Left cardiac atrium (tissue), 4 donors: ENCODE measurements at regions not wholly inside any gene's neighbourhood (a gene's known extent, or its start where the extent isn't known, plus 50 kb on each side); places are given as distances from the start of the nearest gene placed in this dataset.
A peak's percentile ranks its signal among the peaks of the same experiment; 100 is the strongest.

Source experiments
- ATAC-seq, 2 donors: fragments of 200-7000 bp; cut with Tn5 transposase; one replicate each; pipeline ENCODE4 v1.9.1; 2020; ENCODE audit warnings: mild to moderate bottlenecking in 2 of 2, moderate library complexity in 2 of 2
- DNase-seq: peaks from one replicate; pipeline ENCODE4 v3.0.0-alpha.2; 2020
- intact Hi-C, 2 donors: fragments of 100-400 bp; cut with DNase I; formaldehyde crosslinking; loops; one replicate each; pipeline versions ENCODE4 v1.14.1 to v1.15.1; 2022 to 2023
- donor health status: DM: no; HTN: yes; CAD: no.
- donor health status: DM: no; HTN: yes; CAD: no; lungs with severe emphysema.
- donor health status: DM: yes; HTN: yes; CAD: no.
- donor health status: Dilated cardiomyopathy.

DNA sequence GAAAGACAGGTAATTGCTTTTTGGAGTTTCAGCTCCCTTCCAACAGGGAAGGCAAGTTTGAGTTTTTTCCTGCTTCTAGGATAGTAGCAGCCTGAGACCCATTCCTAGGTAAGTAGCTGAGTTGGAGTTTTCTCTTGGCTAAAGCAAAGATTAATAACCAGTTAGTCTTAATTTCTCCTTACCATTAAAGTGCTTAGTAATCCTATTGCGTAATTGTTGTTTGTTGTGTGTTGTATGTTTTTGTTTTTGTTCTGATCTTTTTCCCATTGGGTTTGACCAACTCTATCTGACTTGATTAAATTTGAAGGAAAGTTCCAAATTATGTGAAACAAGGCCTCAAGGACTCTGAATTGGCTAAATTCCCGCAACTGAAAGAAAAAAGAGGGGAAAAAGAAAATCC lies 83.5 kb downstream of the TBX22 start:
- ATAC-seq (no peak), DNase-seq (no peak)
- intact Hi-C loops: no loop called here

DNA sequence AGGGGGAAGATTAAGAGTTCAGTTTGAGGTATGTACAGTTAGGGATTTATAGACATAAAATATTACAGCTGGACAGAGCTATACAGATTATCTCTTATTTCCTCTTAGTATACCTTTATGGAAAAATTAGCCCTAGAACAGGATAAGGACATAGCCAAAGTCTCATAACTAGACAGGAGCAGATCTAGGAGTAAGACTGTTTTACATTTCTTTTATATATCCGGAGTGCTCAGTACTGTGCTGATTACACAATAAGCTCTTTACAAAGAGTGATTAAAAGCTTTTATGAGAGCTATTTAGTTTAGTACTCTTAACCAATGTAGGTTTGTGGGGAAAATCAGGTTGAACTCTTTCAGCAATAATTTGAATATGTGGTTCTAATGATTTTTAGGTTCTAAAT lies 105.8 kb downstream of the TBX22 start:
- intact Hi-C loops: no loop called here
- ATAC-seq (no peak), DNase-seq (no peak)

DNA sequence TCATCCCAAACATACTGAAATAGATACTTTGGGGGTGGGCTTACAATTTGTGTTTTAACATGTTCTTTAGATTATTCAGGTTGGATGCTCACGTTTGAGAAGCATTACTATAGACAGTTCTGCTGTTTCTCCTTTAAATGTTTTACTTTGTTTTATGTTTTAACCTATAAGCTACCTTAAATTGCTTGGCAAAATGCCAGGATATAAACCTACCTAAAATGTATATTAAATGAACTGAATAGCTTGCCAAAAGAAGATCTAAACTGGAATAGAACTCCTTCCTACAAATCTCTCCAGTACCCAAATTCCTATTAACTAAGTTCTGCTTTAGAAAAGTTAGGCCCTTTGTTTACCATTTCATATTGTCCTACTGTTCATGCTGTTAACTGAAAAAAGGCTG lies 124.4 kb downstream of the TBX22 start:
- no peak for DNase-seq
- ATAC-seq: no peak
- intact Hi-C loops: no loop called here

DNA sequence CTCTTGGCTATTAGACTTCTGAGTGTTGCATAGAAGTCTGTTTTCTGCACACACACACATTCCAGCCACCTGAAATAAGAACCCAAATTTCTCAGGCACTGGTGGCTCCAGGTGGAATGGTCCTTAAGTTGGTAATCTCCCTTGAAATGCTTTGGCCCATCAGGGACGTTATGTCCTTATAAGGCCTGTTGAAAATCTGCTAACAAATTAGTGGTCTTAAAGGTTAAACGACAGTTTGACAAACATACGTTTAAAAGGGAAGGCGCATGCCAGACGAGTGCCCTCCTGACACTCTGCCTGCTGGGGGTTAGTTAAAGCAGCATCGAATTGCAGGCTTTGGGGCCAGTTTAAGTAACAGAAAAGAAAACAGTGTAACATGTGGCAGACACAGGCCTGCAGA lies 125.0 kb downstream of the TBX22 start:
- intact Hi-C loops: no loop called here
- ATAC-seq: no peak
- DNase-seq: no peak

DNA sequence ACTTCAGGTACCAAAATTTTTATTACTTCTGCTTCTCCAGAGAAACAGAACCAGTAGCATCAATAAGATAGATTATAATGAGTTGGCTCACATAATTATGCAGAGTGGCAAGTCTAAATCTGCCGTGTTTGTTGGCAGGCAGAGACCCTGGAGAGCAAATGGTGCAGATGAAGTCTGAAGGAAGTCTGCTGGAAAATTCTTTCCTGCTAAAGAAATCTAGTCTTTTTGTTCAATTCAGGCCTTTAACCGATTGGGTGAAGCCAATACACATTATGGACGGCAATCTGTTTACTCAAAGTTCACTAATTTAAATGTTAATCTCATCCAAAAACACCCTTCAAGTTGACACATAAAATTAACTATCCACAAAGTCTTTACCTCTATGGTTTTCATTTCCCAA lies 156.0 kb downstream of the TBX22 start:
- ATAC-seq (no peak), DNase-seq (no peak)
- intact Hi-C loops: no loop called here

DNA sequence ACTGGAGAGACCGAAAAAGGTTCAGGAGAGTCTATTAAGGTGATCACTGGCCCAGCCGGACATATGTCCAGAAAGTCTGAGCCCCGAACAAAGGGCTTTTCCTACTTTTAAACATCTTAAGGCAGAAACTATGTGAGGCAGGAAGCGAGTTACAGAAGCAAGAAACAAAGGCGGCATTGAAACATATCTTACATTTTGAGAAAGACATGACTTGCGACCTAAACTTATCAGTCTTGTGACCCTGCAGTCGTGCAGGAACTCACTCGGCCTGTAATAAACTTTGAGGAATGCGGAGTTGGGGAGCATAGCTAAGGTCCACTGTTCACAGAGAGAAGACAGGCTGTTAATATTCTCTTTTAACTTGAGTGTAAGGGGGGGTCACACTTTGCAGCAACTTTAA lies 158.7 kb downstream of the TBX22 start:
- ATAC-seq (no peak), DNase-seq (no peak)
- intact Hi-C loops: no loop called here

DNA sequence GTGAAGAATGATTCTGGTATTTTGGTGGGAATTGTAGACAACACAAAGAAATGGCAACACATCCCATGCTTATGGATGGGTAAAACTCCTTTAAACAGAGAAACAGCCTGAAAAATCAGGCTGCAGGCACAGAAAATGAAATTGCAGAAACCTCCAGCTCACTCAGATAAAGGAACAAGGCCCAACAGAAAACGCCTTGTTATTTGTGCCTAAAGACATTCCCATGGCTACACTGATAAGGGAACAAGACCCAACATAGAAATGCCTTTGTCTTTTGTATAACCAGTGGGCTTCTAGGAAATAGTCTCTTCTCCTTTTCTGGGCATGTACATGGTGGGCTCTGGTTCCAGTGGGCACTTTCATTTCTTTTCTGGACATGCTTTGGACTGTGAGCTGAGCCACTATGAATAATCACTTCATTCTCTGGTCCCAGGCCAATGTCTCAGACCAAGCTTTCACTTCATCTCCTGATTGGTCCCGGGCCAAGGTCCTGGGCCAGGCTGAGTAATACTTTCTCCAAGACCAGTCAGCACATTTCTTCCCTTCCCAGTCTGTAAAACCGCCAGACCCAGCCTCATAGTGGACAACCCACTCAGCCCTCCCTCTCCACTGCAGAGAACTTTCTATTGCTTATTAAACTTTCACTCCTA lies 160.5 kb downstream of the TBX22 start:
- peak; percentile 73 for DNase-seq
- ATAC-seq: peak; percentile 78 to 87
- intact Hi-C loops: no loop called here

DNA sequence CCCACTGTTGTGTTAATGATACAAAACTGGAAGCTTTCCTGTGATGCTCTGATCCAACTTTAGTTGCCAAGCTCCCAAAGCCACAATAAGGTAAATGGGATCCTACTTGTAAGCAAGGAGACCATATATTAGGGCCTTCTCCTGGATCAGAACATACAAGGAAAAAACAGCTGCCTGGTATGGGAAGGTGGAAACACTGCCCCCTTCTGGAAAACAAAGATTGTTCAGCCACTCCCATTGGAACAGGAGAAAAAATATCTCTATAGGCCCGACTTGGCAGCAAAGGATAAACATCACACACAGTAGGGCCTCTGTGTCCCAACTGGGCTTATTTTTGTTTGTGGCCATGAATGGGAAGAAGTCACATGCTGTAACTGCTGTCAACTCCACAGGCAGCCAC lies 166.5 kb downstream of the TBX22 start:
- intact Hi-C loops: no loop called here
- no peak for DNase-seq
- ATAC-seq: no peak

DNA sequence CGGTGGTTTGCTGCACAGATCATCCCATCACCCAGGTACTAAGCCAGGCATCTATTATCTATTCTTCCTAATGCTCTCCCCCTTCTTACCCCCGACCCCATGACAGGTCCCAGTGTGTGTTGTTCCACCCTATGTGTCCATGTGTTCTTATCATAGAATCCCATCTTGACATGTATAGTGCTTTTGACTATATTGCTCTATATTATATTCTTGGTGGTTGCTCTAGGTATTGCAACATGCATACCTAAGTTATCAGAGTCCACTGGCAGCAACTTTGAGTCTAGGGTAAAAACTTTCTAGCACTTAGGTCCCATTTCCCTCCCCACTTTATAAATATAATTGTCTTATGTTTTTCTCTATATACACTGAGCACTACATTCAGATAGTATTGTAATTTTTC lies 170.3 kb downstream of the TBX22 start:
- intact Hi-C loops: no loop called here
- ATAC-seq (no peak), DNase-seq (no peak)

DNA sequence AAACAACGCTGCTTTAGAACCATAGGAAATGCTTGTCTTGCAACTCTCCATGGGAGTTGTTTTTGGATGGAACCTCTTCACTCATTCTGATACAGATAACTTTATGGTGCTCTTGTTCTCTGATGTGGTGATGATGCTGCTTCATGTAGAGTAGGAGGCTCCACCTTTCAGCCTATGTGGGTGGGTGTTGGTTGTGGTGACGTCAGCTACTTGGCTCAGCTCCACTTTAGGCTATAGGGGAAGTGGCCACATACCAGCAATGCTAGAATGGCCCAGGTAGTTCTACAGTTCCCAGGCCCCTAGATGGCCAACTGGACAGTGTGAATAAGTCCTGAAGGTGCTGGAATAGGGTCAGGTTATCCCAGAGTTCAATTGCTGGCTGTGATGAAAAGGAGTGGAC lies 192.1 kb downstream of the TBX22 start:
- ATAC-seq: no peak
- no peak for DNase-seq
- intact Hi-C loops: no loop called here

DNA sequence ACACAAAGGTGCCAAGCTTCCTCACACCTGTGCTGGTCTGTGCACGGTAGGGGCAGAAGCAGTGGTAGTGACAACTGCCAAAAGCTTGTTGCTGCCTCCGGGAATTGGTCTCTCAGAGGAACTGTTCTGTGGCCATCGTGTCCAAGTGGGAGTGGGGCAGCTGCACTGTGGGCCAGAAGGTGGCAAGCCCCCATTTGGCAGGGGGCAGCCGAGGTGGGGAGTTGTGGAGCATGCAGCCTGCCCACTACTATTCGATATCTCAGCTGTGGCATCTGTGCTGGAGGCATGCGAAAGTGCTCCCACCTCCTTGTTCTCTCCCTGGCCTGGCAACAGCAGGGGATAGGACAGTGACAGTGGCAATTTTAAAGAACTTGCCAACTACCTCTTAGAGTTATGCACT lies 192.8 kb downstream of the TBX22 start:
- no peak for DNase-seq
- intact Hi-C loops: no loop called here
- no peak for ATAC-seq

DNA sequence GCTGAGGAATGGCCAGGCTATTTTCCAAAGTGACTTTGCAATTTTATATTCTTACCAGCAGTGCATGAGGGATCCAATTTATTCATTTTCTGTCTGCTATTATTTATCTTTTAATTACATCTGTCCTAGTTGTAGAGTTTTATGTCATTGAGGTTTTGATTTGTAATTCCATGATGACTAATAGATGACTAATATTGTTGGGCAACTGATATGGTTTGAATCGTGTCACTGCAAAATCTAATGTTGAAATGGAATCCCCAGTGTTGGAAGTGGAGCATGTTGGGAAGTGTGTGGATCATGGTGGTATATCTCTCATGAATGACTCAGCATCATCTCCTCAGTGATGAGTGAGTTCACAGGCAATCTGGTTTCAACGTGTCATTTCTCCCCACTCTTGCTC lies 201.5 kb downstream of the TBX22 start:
- no peak for DNase-seq
- intact Hi-C loops: no loop called here
- ATAC-seq: no peak

DNA sequence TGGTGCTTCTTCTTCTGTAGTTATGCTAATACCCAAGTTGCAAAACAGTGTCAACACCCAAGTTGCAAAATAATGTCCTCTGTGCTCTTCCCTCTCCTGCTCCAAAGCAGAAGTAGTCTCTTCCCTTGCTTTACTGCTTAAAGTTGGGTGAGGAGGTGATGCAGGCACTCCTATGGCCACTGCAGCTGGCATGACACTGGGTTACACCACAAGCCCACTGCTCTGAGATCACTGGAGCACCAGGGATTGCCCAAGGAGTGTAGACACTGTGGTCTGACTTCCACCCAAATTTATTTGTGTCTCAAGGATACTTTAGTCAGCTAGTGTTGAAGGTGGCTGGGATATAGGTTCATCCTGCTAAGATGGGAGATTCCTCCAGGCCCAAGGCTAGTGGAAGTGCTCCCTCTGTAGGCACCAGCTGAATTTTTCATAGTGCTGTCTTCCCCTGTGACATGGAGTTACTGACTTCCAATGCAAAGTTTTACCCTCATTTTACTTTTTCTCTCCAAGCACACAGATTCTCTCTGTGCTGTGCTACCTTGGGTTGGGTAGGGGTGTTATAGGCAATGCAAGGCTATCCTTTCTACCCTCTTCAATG lies 196.2 kb upstream of the TENT5D start:
- DNase-seq (no peak), ATAC-seq (no peak)
- intact Hi-C loops: no loop called here

DNA sequence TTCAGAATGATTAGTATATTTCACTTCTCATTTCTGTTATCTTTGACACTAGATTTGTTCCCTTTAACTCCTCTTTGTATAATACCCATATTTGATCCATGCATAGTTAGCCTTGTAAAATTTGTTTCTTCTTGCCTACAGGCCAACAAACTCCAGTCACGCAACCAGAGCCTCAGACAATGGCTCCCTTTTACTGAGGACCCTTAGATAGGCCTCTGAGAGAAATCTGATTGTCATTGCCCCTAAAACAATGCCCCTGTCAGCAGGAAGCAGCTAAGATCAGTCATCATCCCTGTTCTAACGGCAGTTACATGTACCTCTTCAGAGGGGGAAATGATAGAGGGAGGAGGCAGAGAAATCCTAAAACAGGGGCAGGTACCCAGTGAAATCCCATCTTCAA lies 190.6 kb upstream of the TENT5D start:
- ATAC-seq (no peak), DNase-seq (no peak)
- intact Hi-C loops: no loop called here

DNA sequence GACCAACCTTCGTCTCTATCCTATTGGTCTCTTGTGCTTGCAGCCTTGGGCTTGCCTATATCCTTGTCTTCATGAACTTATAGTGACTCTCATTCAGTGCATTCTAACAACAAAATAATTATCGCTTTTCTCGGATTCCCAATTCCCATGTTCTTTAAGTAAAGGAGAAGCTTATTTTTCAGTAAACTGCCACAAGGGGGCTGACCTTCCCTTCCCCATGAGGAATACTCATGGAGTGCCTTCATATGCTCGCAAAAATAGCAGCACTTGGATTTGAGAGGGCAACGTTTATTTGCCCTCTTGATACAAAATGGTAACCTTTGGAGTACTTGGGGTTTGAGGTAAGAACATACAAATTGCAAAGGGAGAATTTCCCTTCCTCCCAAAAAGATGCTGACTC lies 183.2 kb upstream of the TENT5D start:
- intact Hi-C loops: no loop called here

DNA sequence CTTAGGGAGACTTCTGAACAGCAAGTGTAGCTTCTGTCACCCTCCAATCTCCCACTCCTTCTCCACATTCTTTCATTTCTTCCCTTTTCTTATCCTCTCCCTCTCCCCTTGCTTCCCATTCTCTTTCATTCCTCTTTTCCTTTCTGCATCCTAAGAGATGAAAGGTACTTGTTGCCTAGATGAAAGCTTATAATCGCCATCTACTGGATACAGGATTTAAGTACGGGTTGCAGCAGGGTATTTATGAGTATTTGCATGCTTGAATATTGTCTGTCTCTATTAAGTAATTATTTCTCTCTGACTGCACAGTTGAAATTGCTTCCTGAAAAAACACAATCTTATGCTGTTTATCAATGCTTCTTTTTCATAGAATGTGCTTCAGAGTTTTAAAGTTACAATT lies 174.0 kb upstream of the TENT5D start:
- DNase-seq: no peak
- no peak for ATAC-seq
- intact Hi-C loops: no loop called here

More for the DNA sequence above, 183.2 kb upstream of the TENT5D start:
- ATAC-seq: no peak
- no peak for DNase-seq

DNA sequence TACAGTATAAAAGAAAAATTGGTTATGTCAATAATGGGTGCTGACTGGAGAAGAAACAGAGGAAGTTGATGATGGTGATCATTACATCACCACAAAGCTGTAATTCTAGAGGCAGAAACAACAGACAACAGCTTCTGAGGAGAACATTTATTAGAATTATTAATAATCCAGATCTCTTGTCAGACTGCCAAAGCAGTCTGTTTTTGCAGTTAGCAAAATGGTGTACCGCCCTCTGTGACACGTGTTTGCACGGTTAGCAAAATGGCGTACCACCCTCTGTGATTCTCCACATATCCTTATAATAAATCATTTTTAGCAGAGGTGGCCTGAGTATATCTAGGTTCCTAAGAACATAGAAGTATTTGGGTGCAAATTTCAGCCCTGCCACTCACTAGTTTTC lies 154.0 kb upstream of the TENT5D start:
- ATAC-seq (no peak), DNase-seq (no peak)
- intact Hi-C loops: no loop called here

DNA sequence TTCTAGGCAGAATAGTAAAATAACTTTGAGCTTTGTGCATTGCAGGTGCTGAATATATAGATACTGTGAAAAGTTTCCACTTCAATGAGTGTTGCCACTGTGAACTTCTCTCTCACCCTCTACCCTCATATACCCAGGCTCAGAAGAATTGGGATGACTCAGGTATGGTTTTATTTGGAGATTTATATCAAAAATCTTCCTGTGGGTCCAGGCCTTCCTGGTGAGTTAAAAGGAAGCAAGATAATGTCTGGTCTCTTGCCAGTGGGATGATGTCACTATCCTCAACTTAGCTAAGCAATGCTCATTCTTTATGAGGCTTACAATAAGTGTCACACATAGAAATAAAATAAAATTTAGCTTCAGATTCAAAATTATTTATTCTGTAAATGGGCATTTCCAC lies 153.3 kb upstream of the TENT5D start:
- intact Hi-C loops: no loop called here
- DNase-seq (no peak), ATAC-seq (no peak)

DNA sequence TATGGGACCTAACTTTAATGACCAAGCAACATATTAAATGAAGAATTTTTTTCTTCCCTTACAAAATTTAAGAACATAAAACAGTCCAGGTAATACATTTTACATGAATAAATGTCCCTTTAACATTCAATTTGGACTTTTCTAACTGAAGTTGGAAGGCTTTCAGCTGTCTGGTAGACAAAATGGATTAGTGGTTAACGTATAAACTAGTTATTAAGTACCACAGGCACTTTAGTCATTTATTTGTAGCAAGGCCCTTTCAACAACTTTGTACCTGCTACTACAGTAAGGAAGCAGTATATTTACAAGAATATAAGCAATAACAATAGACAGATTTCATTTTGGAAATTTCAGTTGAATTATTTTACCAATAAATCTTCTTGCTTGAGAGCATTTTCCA lies 152.5 kb upstream of the TENT5D start:
- no peak for DNase-seq
- ATAC-seq: no peak
- intact Hi-C loops: no loop called here

DNA sequence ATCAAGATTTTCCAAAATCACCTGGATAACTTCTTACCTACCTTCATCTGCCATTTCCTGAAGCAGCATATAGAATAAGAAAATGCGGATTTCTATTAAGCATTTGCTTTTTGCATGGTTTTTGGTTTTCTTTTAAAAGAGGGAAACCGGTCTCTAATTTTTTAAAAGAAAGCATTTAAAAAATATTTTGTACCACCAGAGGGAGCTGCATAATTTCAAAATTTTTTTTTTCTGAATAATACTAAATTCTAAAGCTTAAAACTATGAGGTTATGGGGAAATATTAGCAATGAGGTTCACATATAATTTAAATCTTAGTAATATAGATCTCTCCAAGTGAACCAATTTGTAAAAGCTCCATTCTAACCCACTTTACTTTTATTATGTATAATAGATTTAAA lies 137.7 kb upstream of the TENT5D start:
- intact Hi-C loops: no loop called here
- no peak for DNase-seq
- ATAC-seq: no peak

DNA sequence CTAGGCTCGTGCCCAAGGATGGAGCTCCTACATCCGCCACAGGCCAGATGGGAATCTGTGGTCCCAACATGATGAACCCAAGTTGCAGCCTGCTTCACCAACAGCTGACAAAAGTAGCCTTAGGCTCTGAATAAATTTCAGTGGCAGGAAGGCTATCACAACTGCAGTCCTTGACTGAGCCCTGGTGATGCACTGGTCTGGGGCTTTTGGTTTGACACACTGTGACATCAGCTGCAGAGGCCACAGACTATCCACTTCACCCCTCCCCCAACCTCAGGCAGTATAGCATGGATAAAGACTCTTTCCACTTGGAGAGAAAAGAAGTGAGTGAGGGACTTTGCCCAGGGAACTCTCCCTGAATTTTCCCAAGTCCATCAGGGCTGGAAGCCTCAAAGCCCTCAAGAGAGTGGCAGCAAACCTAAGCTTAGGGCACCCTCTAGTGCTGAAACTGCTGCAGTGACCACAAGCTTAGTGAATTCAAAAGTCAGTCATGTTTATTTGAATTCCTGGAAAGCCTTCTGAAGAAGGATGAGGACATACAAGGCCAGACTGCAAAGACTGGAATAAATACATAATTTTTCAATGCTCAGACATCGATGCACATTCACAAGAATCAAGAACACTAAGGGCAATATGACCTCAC lies 135.0 kb upstream of the TENT5D start:
- DNase-seq (no peak), ATAC-seq (no peak)
- intact Hi-C loops: no loop called here
